ENCODE measurements at regions not wholly inside any gene's neighbourhood (a gene's known extent, or its start where the extent isn't known, plus 50 kb on each side); places are given as distances from the start of the nearest gene placed in this dataset.

DNA sequence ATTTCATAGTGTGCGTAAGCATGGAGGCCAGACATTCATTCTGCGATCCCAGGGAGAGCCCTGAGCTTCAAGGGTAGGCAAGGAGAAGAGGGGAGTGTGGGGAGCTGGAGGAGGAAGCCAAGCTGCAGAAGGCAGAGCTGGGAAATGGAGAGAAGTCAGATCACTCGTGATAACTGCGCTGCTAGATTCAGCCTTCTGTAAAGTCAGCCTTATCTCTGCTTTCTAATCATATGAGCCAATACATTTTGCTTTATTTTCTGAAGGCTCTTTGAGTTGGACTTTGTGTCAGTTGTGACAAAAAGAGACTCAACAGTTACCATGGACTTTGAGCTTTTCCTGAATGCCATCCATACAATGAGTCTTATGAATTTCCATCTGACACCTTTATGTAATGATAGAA, 61.7 kb upstream of the CREB5 start:
- no peaks in the 10 kb centered on the region for H3K36me3 ChIP-seq
- H3K9me3 ChIP-seq (ENCODE audit: severe bottlenecking): no peaks in the 10 kb centered on the region
- no peak overlapping the region for H3K4me3 ChIP-seq (ENCODE audit: low read depth, low read length)
- DNase-seq: no peak
- peaks cover 35% of the 10 kb centered on the region for H3K27me3 ChIP-seq (ENCODE audit: insufficient read depth, low read depth, severe bottlenecking)
- no peak overlapping the region for H3K27ac ChIP-seq
- no peak for TF ChIP-seq CTCF (IDR thresholded peaks at IDR 0.05; ENCODE audit: low read depth, low read length)

GRCh38 chr7:28351450-28351849, 60.9 kb upstream of the CREB5 start:
- Histone ChIP-seq H3K36me3 (no peaks in the 10 kb centered on the region), H3K4me3 (ENCODE audit: low read depth, low read length) (no peak overlapping the region), H3K27me3 (ENCODE audit: insufficient read depth, low read depth, severe bottlenecking) (peaks cover 35% of the 10 kb centered on the region), H3K27ac (no peak overlapping the region), H3K9me3 (ENCODE audit: severe bottlenecking) (no peaks in the 10 kb centered on the region)
- no peak for TF ChIP-seq CTCF (IDR thresholded peaks at IDR 0.05; ENCODE audit: low read depth, low read length)
- DNase-seq: no peak

- DNase-seq: no peak
- Histone ChIP-seq H3K4me3 (ENCODE audit: low read depth, low read length) (no peak overlapping the region), H3K27ac (no peak overlapping the region), H3K27me3 (ENCODE audit: insufficient read depth, low read depth, severe bottlenecking) (peaks cover 33% of the 10 kb centered on the region), H3K9me3 (ENCODE audit: severe bottlenecking) (no peaks in the 10 kb centered on the region), H3K36me3 (no peaks in the 10 kb centered on the region)
- no peak for TF ChIP-seq CTCF (IDR thresholded peaks at IDR 0.05; ENCODE audit: low read depth, low read length)
Observed at GRCh38 chr7:28354601-28355402, 57.5 kb upstream of the CREB5 start.

DNA sequence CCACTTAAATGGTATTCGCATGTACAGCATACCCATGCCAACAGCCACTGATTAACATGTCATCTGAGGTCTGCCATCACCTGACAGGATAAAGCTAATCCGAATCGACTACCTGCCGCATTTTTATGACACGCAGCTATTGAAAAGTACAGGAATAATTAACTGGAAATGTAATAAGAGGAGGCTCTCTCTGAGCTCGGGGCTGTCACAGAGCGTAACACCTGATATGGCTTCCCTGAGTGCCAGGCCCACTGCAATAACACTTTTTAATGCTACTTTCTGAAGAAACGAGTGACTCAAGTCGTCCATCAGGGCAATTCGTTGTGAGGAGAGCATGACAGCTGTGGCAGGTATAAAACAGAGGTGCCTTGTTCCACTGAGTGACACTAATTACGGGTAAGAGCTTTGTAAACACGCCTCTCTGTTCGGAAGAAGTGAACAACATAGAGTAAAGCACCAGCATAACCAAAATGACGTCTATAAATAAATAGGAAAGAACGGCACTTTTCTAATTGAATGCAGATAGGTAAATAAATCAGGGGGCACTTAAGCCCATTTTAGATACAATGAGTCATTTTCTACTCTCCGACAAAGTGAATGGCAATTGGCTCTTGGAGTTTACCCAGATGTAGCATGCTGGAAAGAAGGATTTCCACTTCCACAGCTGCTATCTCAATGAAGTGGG, 56.5 kb upstream of the CREB5 start:
- H3K27ac ChIP-seq: no peak overlapping the region
- TF ChIP-seq CTCF (IDR thresholded peaks at IDR 0.05; ENCODE audit: low read depth, low read length): no peak
- H3K4me3 ChIP-seq (ENCODE audit: low read depth, low read length): no peak overlapping the region
- H3K27me3 ChIP-seq (ENCODE audit: insufficient read depth, low read depth, severe bottlenecking): peaks cover 31% of the 10 kb centered on the region
- no peaks in the 10 kb centered on the region for H3K36me3 ChIP-seq
- no peaks in the 10 kb centered on the region for H3K9me3 ChIP-seq (ENCODE audit: severe bottlenecking)
- no peak for DNase-seq

GRCh38 chr7:28356619-28357018, 55.7 kb upstream of the CREB5 start:
- no peak for TF ChIP-seq CTCF (IDR thresholded peaks at IDR 0.05; ENCODE audit: low read depth, low read length)
- no peaks in the 10 kb centered on the region for H3K9me3 ChIP-seq (ENCODE audit: severe bottlenecking)
- no peak overlapping the region for H3K4me3 ChIP-seq (ENCODE audit: low read depth, low read length)
- no peak for DNase-seq
- no peak overlapping the region for H3K27ac ChIP-seq
- peaks cover 25% of the 10 kb centered on the region for H3K27me3 ChIP-seq (ENCODE audit: insufficient read depth, low read depth, severe bottlenecking)
- H3K36me3 ChIP-seq: no peaks in the 10 kb centered on the region
